GM21825 (cell line): ENCODE measurements at regions not wholly inside any gene's neighbourhood (a gene's known extent, or its start where the extent isn't known, plus 50 kb on each side); places are given as distances from the start of the nearest gene placed in this dataset.
A peak's percentile ranks its signal among the peaks of the same experiment; 100 is the strongest.
"Not testable (repeated sequence)": the region's sequence is repeated elsewhere in the genome, so short reads cannot be mapped to it uniquely, and the experiment has no call there.

Source experiments
- ATAC-seq: cut with Tn5 transposase; IDR thresholded peaks from one replicate; pipeline ENCODE4 v1.9.1; 2021; ENCODE audit warnings: mild to moderate bottlenecking, moderate library complexity; ENCODE audit not compliant: unreplicated experiment

- no peak for ATAC-seq
These were observed 134.7 kb upstream of the ETV3 start for GRCh38 chr1:157272729-157273524.

- ATAC-seq: no peak
These were observed 134.1 kb upstream of the ETV3 start for GRCh38 chr1:157272264-157272663.

GRCh38 chr1:157270705-157271274, 132.6 kb upstream of the ETV3 start:
- ATAC-seq: no peak

- ATAC-seq: peak; percentile 78
These were observed 131.6 kb upstream of the ETV3 start for GRCh38 chr1:157269656-157270375.

DNA sequence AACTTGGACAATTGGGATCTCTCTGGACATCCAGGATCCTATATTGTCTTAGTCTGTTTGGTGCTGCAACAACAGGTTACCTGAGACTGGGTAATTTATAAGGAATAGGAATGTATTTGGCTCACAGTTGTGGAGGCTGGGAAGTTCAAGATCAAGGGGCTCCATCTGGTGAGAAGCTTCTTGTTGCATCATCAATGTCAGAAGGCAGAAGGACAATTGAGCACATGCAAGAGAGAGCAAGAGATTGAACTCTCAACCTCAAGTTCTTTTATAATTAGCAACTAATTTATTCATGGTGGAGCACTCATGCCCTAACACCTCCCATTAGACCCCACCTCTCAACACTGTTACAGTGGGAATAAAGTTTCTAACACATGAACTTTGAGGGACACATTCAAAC, 124.7 kb upstream of the ETV3 start:
- no peak for ATAC-seq

DNA sequence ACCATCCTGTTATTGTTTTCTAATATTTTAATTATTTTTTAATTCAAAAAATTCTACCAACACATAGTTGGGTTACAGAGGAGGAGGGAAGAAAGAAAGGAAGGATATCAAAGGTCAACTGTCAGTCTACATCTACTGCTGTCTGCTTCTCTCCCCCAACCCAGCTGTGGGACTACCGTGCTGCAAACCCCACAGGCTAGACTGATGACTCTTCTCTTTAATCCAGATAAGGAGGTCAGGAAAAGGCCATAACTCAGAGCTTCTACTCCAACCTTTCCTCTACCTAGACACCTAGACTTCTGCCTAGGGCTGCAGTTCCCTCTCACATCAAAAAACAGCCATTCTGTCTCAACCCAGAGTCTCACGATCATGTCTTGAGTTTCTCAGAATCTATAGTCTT, 124.2 kb upstream of the ETV3 start:
- ATAC-seq: no peak

DNA sequence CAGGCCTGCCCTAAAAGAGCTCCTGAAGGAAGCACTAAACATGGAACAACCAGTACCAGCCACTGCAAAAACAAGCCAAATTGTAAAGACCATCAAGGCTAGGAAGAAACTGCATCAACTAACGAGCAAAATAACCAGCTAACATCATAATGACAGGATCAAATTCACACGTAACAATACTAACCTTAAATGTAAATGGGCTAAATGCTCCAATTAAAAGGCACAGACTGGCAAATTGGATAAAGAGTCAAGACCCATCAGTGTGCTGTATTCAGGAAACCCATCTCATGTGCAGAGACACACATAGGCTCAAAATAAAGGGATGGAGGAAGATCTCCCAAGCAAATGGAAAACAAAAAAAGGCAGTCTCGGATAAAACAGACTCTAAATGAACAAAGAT, 117.7 kb upstream of the ETV3 start:
- ATAC-seq: not testable (repeated sequence)

DNA sequence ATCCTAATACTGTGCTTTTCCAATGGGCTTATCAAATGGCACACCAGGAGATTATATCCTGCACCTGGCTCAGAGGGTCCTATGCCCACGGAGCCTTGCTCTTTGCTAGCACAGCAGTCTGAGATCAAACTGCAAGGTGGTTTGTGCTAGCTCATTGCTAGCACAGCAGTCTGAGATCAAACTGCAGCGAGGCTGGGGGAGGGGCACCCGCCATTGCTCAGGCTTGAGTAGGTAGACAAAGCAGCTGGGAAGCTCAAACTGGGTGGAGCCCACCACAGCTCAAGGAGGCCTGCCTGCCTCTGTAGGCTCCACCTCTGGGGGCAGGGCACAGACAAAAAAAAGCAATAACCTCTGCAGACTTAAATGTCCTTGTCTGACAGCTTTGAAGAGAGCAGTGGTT, 116.0 kb upstream of the ETV3 start:
- ATAC-seq: not testable (repeated sequence)

GRCh38 chr1:157252473-157252872, 114.3 kb upstream of the ETV3 start:
- no peak for ATAC-seq

DNA sequence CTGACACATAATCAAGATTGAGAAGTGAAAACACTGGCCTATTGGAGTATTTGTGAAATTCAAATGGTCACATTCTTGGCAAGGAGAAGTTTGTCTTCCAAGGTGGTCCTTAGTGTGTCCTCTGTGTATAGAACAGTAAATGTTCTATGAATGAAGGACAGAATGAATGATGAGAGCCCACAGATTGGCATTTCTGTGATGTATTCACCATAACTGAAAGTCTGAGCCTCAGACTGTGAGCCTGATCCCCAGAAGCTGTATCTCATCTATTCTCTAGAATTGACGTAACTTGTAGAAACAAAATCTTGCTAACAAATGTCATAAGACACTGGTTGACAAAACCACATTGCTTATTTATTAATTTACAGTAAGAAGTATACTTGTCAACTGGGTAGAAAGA, 111.5 kb upstream of the ETV3 start:
- no peak for ATAC-seq

DNA sequence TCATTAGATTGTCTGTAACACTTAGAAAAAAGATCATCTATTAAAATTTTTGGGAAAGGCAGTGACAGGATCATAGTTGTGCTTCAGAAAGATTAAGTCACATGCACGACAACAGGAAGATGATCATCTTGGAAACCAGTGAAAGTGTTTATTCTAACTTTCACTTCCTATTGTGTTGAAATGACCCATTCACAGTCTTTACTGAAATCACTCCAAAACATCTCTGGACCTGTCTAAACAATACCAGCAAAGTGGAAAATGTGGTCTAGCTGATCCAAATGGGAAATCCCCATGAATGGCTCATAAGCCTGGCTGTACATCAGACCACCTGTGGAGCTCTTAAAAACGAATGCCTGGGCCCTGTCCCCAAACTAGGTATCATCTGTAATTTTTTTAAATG, 111.1 kb upstream of the ETV3 start:
- ATAC-seq: peak; percentile 67

DNA sequence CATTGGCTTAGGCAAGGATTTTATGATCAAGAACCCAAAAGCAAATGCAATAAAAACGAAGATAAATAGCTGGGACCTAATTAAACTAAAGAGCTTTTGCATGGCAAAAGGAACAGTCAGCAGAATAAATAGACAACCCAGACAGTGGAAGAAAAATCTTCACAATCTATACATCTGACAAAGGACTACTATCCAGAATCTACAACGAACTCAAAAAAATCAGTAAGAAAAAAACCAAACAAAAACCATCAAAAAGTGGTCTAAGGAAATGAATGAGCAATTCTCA, 109.5 kb upstream of the ETV3 start:
- ATAC-seq: not testable (repeated sequence)

DNA sequence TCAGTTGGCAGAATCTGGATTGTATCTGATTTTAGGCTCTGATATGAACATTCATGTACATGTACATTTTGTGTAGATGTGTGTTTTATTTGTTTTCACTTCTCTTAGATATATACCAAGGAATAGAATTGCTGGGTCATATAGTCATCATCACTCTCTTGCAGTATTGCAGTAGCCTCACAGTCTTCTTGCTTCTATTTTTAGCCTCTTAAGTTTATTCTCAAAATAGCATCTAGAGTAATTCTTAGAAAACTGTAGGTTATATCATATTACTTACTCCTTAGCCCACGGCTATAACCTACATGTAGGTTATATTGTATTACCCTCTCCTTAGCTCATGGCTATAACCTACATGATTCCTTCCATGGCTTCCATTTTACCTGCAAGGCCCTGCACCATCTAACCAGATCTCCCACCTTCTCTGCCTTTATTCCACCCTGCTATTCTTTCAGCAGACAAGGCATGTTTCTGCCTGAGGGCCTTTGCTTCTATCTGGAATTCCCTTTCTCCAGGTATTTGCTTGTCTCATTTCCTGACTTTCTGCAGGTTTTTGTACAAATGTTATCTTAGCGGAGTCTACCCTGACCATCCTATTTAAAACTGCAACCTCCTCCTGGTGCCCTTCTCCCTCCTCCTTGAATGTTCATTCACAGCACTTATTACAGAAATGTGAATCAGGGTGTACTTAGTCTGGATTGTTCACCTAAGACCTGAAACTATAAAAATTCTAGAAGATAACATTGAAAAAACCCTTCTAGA, 109.0 kb upstream of the ETV3 start:
- no peak for ATAC-seq

DNA sequence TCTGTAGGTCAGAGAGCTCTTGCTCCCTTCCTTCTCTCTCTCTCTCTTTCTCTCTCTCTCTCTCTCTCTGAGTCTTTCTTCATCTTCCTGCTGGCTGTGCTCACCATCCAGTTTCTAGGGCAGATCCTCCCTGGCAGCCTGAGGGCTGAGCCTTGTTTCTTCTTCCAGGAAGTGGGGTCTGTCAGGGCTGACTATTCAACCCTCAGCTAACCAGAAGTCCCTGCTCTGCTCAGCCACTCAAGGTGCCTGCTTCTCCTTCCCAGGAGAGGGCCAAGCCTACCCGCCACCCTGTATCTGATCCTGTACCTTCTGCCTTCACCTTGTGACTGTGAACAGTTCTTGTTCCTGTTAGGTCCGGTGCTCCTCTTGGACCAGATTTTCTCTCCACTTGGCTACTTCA, 107.6 kb upstream of the ETV3 start:
- no peak for ATAC-seq

GRCh38 chr1:157241185-157241538, 103.0 kb upstream of the ETV3 start:
- no peak for ATAC-seq

DNA sequence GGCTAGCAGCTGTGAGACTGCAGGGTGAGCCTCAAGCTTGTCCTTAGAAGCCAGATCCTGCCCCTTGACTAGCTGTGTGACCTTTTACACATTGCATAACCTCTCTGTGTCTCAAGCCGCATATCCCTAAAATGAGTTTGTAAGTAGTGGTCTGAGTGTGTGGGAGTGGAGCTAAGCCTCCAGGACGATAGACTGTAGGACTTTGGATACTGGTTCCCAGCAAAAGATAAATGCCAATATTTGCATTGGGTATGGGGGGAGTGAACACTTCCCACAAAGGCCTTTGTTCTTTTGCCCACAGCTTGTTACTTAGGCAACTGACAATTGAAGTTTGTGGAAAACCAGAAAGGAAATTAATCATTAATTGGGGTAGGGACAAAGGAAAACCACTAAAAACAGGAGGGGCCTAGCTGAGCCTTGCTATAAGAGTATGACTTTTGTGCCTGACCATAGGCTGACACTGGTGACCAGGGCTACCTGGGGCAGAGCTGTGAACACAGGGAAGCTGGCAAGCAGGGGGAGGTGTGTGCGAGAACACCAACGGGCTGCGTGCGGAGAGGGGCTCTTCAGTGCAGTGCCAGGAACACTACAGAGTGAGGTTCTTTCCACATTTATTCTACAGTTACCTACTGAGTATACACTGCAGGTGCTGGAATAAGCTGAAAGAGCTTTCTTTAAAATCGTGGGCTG, 102.4 kb upstream of the ETV3 start:
- ATAC-seq: peak; percentile 68

DNA sequence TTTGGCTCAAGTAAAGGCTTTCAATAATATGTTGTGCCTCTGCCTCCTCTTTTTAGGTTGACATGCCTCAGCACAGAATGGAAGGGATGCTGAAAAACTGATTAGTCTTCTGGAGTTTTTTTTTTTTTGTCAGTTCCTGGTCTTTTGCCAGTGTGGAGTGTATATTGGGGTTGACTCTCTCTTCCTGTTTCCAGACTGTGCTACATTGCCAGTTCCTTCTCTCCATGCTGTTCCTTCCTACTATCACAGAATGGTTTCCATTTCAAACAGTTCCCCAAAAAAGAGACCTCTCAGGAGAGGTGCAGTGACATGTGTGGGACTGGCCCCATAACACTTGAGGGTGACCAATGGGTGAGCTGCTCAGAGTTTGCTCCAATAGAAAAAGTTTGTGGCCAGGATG, 101.7 kb upstream of the ETV3 start:
- no peak for ATAC-seq

DNA sequence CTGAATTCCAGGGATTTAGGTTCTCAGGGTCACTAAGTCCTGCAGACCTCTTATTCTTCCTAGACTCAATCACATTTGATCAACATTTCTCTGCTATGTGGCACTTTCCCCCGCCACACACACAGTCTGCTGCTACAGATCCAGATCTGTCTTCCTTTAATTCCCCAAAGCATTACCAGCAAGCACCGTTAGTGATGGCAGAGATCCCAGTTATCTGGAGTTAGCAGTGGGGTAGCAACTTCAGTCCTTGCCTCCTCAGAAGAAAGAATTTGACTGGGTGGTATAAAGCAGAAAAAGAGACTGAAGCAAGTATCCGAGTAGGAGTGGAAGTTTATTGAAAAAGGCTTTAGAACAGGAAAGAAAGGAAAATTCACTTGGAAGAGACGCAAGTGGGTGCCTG, 100.4 kb upstream of the ETV3 start:
- ATAC-seq: no peak

GRCh38 chr1:157237981-157238380, 99.8 kb upstream of the ETV3 start:
- ATAC-seq: no peak

DNA sequence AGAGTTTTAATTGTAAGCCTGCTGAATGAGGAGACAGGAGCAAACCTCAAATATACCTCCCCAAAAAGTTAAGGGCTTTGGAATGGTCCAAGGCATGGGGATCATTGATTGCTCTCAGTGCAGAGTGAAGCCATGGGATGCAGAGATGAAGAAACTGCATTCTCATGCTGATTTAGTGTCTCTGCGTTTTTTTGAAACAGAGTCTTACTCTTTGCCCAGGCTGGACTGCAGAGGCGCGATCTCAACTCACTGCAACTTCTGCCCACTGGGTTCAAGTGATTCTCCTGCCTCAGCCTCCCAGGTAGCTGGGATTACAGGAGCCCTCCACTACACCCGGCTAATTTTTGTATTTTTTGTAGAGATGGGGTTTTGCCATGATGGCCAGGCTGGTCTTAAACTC, 99.3 kb upstream of the ETV3 start:
- no peak for ATAC-seq

- no peak for ATAC-seq
These were observed 97.9 kb upstream of the ETV3 start for GRCh38 chr1:157236072-157236471.
